ENCODE measurements at regions not wholly inside any gene's neighbourhood (a gene's known extent, or its start where the extent isn't known, plus 50 kb on each side); places are given as distances from the start of the nearest gene placed in this dataset.
A peak's percentile ranks its signal among the peaks of the same experiment; 100 is the strongest.

GRCh38 chr15:47514200-47514652, 203.1 kb upstream of the SEMA6D start:
- H2AK5ac ChIP-seq (ENCODE audit: low read depth, low read length): no peak overlapping the region
- H3K27ac ChIP-seq (ENCODE audit: insufficient read depth, low read length): no peak overlapping the region
- no peaks in the 10 kb centered on the region for H3K79me1 ChIP-seq (ENCODE audit: low read depth in 1 of 2, low read length in 2 of 2)
- H4K5ac ChIP-seq (ENCODE audit: low read depth, low read length): no peak overlapping the region; the same call in 1 of the 2 replicates
- 0 out of 2 replicates have a peak, but pooled peaks cover 5% of the 10 kb centered on the region for H3K9me1 ChIP-seq (ENCODE audit: insufficient read depth, low read length)
- CTCF ChIA-PET: interaction anchor here (0.6 to 1.2 kb wide), 2 partner anchors 9 to 38 kb away, joined by 3 read pairs; no protein-coding TSS in a partner anchor
- peak overlapping the region; percentile 46; the same call in 1 of the 2 replicates for H3K4me2 ChIP-seq (ENCODE audit: low read depth, low read length)
- H3K14ac ChIP-seq (replicated peaks; ENCODE audit: low read depth, low read length): peak overlapping the region; percentile 53
- no peak for TF ChIP-seq MXI1 (IDR thresholded peaks at IDR 0.05; ENCODE audit: borderline replicate concordance, low read depth, low read length)
- peak; percentile 45; the same call in 1 of the 2 replicates for TF ChIP-seq FOS (IDR thresholded peaks at IDR 0.05; ENCODE audit: low read depth, low read length)
- no peak for TF ChIP-seq ELK1 (IDR thresholded peaks at IDR 0.05; ENCODE audit: borderline replicate concordance, low read depth, low read length)
- TF ChIP-seq USF2 (IDR thresholded peaks at IDR 0.05; ENCODE audit: low read depth, low read length): no peak
- TF ChIP-seq RAD21 (IDR thresholded peaks at IDR 0.05; ENCODE audit: low read length): no peak
- TF ChIP-seq CTCF (conservative IDR thresholded peaks at IDR 0.05; ENCODE audit: low read depth, low read length): no peak
- no peak for TF ChIP-seq MAZ (IDR thresholded peaks at IDR 0.05; ENCODE audit: borderline replicate concordance, low read depth, low read length)
- no peak for TF ChIP-seq NFE2L2 (IDR thresholded peaks at IDR 0.05; ENCODE audit: low read depth, low read length)
- no peak for TF ChIP-seq POLR2A (IDR thresholded peaks at IDR 0.05; ENCODE audit: low read depth, low read length)
- TF ChIP-seq MAFK (IDR thresholded peaks at IDR 0.05; ENCODE audit: low read depth, low read length): peak; percentile 26; the same call in 1 of the 2 replicates
- TF ChIP-seq BHLHE40 (IDR thresholded peaks at IDR 0.05; ENCODE audit: low read depth, low read length): no peak
- peak overlapping the region; percentile 88 for H2BK5ac ChIP-seq (ENCODE audit: low read depth, low read length, poor library complexity, severe bottlenecking)
- H3K4me1 ChIP-seq (ENCODE audit: control insufficient read depth, insufficient read depth, low read length): peaks cover 10% of the 10 kb centered on the region; the same call in 1 of the 2 replicates
- peak overlapping the region; percentile 48; the same call in 1 of the 2 replicates for H3K18ac ChIP-seq (ENCODE audit: low read depth, low read length)
- H3K9ac ChIP-seq (ENCODE audit: low read depth, low read length): no peak overlapping the region
- no peak overlapping the region for H2AK9ac ChIP-seq (replicated peaks; ENCODE audit: low read depth, low read length, poor library complexity)
- no TSS peak for BruUV-seq (replicated peaks)
- H3K4ac ChIP-seq (ENCODE audit: low read depth, low read length): peak overlapping the region; percentile 74
- H3K56ac ChIP-seq (ENCODE audit: extremely low read depth, insufficient read depth, low read length): no peak overlapping the region
- no peaks in the 10 kb centered on the region for H3K36me3 ChIP-seq (ENCODE audit: control insufficient read depth, insufficient read depth, low read length)
- DNase-seq (peak; percentile 76), ATAC-seq (ENCODE audit: low read depth) (peak; percentile 84)
- peak overlapping the region in 1 of 2 experiments; percentile 42; a peak in 2 of 4 replicates for H4K8ac ChIP-seq (ENCODE audit: low read depth in 2 of 2, low read length in 2 of 2)
- dilution Hi-C loops (cut with HindIII; ENCODE audit: low sequenced_read_pairs, unreplicated experiment) (no loop called here), in situ Hi-C loops (cut with MboI; ENCODE audit: low sequenced_read_pairs) (no loop called here), intact Hi-C loops (cut with micrococcal nuclease) (no loop called here)
- H2BK20ac ChIP-seq (ENCODE audit: low read depth, low read length): peak overlapping the region; percentile 94; the same call in 1 of the 2 replicates
- POLR2A ChIA-PET (ENCODE audit: unreplicated experiment): no interaction called here
- H2AFZ ChIP-seq (replicated peaks; ENCODE audit: low read length, poor library complexity): no peak overlapping the region
- 0 out of 2 replicates have a peak overlapping the region, but pooled peaks have one; percentile 71 for H4K91ac ChIP-seq (ENCODE audit: insufficient read depth, low read depth, low read length)
- H4K20me1 ChIP-seq (ENCODE audit: insufficient read depth, low read length): no peaks in the 10 kb centered on the region
- whole genome bisulfite sequencing, 2 experiments (ENCODE audit: extremely low coverage in 2 of 2, insufficient read length in 1 of 2): 67% methylated on average over 1 of the region's 2 CpGs; no CpG with 5 or more reads in 1 of the 2 experiments
- peak overlapping the region; percentile 78 for H2BK120ac ChIP-seq (ENCODE audit: low read depth, low read length)
- no peaks in the 10 kb centered on the region for H3K9me3 ChIP-seq (ENCODE audit: control insufficient read depth, insufficient read depth, low read length)
- H3K23ac ChIP-seq (ENCODE audit: low read depth, low read length): peak overlapping the region; percentile 28; the same call in 1 of the 2 replicates
- no peak overlapping the region for H3K4me3 ChIP-seq (ENCODE audit: insufficient read depth, low read depth, low read length)
- no peaks in the 10 kb centered on the region for H3K27me3 ChIP-seq (ENCODE audit: control insufficient read depth, insufficient read depth, low read length)
- H2BK15ac ChIP-seq (ENCODE audit: low read depth, low read length): peak overlapping the region; percentile 57; the same call in 1 of the 3 replicates

Measured in IMR-90 (cell line).